H7 (cell line): ENCODE measurements at regions not wholly inside any gene's neighbourhood (a gene's known extent, or its start where the extent isn't known, plus 50 kb on each side); places are given as distances from the start of the nearest gene placed in this dataset.

ENCODE experiments used
- DNase-seq: peaks from one replicate; pipeline ENCODE4 v3.0.0; 2012
- H3K27me3 ChIP-seq: 2 replicates; pipeline ENCODE4 v1.6.0; 2011; ENCODE audit warnings: mild to moderate bottlenecking, low read length; ENCODE audit not compliant: control insufficient read depth, insufficient read depth
- H3K36me3 ChIP-seq: replicated peaks from 2 replicates; pipeline ENCODE4 v1.5.1; 2011; ENCODE audit warnings: low read length; ENCODE audit not compliant: control insufficient read depth, insufficient read depth
- H3K4me3 ChIP-seq: 2 replicates; pipeline ENCODE4 v1.5.1; 2011; ENCODE audit warnings: low read depth, mild to moderate bottlenecking, control low read depth, low read length, moderate library complexity; ENCODE audit not compliant: insufficient read depth

DNA sequence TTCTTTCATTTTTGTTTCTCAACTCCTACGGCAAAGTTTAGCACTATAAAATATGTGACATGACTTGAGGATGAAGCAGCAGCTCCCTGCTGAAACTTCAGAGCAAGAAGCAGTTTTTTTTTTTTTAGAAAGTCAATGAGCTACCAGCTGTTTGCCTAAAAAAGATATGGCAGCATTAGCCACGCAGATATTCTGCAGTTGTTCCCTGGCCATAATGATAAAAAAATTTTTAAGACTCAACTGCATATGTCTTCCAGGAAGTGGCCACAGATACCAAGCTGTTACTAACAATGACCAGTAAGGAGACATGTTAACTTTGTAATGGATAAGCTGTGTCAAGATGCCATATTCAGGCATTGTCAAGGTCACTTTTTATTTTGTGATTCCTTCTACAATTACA, 319.6 kb upstream of the CDH11 start:
- H3K36me3 ChIP-seq, result no peaks in the 10 kb centered on the region
- H3K27me3 ChIP-seq, result no peaks in the 10 kb centered on the region
- no peak for DNase-seq
- no peak overlapping the region for H3K4me3 ChIP-seq

- no peak overlapping the region for H3K4me3 ChIP-seq
- H3K36me3 ChIP-seq, result no peaks in the 10 kb centered on the region
- H3K27me3 ChIP-seq, result no peaks in the 10 kb centered on the region
- no peak for DNase-seq
Observed at GRCh38 chr16:65429504-65430181, 307.8 kb upstream of the CDH11 start.

- no peak for DNase-seq
Observed at GRCh38 chr16:65426484-65426883, 304.6 kb upstream of the CDH11 start.

GRCh38 chr16:65422934-65423333, 301.1 kb upstream of the CDH11 start:
- H3K4me3 ChIP-seq, result no peak overlapping the region
- H3K27me3 ChIP-seq, result no peaks in the 10 kb centered on the region
- no peak for DNase-seq
- no peaks in the 10 kb centered on the region for H3K36me3 ChIP-seq

More at GRCh38 chr16:65426484-65426883, 304.6 kb upstream of the CDH11 start:
- no peaks in the 10 kb centered on the region for H3K36me3 ChIP-seq
- no peaks in the 10 kb centered on the region for H3K27me3 ChIP-seq
- H3K4me3 ChIP-seq, result no peak overlapping the region

DNA sequence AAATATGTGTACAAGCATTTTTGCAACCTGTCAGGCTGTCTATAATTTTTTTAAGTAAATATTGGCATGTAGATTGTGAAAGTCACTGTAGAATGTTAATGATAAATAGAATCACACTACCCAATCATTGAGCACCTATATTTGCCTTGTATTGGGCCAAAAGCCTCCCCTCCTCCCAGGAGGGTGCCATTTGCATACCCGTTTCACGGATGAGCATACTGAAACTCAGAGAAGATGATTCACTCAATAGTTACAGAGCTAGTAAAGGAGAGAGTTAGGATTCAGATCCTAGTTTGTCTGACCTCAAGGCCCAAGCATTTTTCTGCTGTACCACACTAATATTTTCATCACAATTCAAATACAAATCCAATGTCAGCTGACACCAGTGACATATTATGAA, 299.7 kb upstream of the CDH11 start:
- no peak overlapping the region for H3K4me3 ChIP-seq
- DNase-seq, result no peak

GRCh38 chr16:65418435-65418834, 296.6 kb upstream of the CDH11 start:
- Histone ChIP-seq H3K36me3 (no peaks in the 10 kb centered on the region), H3K27me3 (no peaks in the 10 kb centered on the region), H3K4me3 (no peak overlapping the region)
- DNase-seq, result no peak

More for the DNA sequence above, 299.7 kb upstream of the CDH11 start:
- H3K27me3 ChIP-seq, result no peaks in the 10 kb centered on the region
- no peaks in the 10 kb centered on the region for H3K36me3 ChIP-seq

DNA sequence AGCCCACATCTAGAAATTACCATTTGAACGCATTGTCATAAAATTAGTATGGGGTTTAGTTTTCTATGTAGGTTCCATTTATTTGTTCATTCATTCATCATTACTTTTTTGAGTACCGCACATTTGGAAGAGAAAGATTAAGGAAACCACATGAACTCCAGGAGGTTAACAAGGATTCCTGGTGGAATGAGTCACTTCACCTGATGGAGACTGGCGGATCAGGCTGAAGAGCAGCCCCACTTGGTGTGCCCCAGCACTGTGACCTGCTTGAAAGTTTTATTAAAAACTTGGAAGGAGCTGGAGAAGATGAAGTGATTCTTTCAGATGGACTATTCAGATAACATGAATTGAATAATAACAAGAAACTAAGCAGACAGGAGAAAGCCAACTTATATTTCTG, 293.6 kb upstream of the CDH11 start:
- DNase-seq, result no peak

DNA sequence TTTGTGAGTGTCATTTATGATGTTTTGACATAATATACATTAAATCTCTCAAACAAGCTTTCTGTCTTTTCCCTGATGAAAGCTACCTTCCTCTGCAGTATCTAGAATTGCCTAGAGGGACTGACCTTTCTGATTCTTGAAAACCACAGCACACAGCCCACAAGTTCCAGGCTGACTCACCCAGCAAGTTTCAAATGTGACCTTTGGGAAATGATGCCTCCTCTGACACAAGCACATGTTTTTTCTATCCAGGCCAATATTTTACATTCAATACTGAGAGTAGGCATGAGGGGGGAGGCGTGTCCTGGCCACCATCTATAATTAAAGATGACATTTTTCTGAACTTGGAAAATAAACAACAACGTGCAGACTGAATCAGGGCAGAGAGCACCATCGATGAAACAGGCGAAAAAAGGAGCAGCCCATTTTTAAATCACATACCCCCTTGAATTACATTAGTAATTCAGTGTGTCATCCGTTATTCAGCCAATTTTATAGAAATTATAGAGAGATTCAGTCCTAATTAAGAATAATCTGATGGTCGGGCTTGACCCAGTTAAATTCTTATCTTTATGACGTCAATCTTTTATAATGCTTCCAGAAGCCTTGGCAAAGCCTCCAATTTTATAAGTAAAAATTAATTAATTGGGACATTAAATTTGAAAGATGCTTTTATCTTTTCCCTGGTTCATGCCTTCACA, 292.6 kb upstream of the CDH11 start:
- Histone ChIP-seq H3K36me3 (no peaks in the 10 kb centered on the region), H3K4me3 (no peak overlapping the region), H3K27me3 (no peaks in the 10 kb centered on the region)
- DNase-seq, result no peak

More for the DNA sequence above, 293.6 kb upstream of the CDH11 start:
- no peaks in the 10 kb centered on the region for H3K27me3 ChIP-seq
- no peak overlapping the region for H3K4me3 ChIP-seq
- H3K36me3 ChIP-seq, result no peaks in the 10 kb centered on the region

- no peak for DNase-seq
- Histone ChIP-seq H3K36me3 (no peaks in the 10 kb centered on the region), H3K4me3 (no peak overlapping the region), H3K27me3 (no peaks in the 10 kb centered on the region)
Observed at GRCh38 chr16:65413861-65414260, 292.0 kb upstream of the CDH11 start.

- DNase-seq, result no peak
Observed at GRCh38 chr16:65410801-65411200, 288.9 kb upstream of the CDH11 start.

DNA sequence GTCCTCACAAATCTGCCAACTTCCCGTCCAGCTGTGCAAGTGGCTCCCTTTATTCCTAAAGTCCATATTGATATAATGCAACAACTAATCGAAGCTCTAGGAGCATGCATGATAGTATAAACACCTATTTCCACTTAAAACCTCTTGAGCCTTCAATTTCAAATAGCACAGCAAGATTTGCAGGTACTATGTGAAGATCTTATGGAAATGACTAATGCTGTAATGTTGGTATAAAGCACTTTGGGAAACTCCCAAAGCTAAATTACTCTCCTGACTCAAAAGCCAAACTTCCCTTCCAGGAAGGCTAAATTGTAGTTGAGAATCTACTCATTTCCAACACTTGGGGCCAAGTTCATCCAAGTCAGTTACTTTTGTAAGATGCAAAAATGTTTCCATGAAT, 287.6 kb upstream of the CDH11 start:
- Histone ChIP-seq H3K36me3 (no peaks in the 10 kb centered on the region), H3K27me3 (no peaks in the 10 kb centered on the region), H3K4me3 (no peak overlapping the region)
- DNase-seq, result no peak

More at GRCh38 chr16:65410801-65411200, 288.9 kb upstream of the CDH11 start:
- H3K4me3 ChIP-seq, result no peak overlapping the region
- H3K27me3 ChIP-seq, result no peaks in the 10 kb centered on the region
- H3K36me3 ChIP-seq, result no peaks in the 10 kb centered on the region

DNA sequence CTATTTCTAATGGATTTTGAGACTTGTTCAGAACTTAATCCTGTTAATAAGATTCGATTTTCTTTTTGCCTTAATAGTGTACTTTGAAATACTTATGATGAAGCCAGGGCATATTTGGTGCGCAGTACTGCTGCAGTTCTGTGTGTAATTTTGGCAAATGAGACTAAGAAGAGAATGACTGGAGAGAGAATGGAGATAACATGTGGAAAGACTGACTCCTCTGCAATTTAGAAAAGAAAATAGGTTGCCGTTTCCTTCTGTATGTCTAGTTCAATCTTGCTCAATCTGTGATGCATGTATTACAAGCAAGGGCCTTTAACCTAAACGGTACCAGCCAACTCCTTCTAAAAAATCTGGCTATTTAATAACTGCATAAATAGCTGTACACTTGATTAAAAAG, 285.1 kb upstream of the CDH11 start:
- no peak for DNase-seq
- no peaks in the 10 kb centered on the region for H3K27me3 ChIP-seq

DNA sequence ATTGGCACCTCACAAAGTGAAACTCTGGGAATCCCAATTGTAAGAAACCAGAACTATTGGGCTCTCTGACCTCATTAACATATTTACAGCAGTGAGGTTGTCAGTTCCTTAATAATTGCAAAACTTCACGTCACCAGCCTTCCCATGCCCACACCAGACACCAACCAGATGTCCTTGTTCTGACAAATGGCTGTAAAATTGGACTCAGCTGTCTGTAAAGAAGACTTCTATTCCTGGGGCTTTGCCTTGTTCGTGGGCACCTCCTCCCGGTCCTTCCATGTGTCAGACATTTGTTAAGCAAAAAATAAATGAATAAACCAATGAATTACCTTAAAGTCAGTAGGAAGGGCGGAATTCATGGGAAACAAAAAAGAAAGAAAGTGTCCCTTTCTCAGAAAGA, 284.3 kb upstream of the CDH11 start:
- no peak overlapping the region for H3K4me3 ChIP-seq
- no peaks in the 10 kb centered on the region for H3K36me3 ChIP-seq
- H3K27me3 ChIP-seq, result no peaks in the 10 kb centered on the region
- no peak for DNase-seq

More for the DNA sequence above, 285.1 kb upstream of the CDH11 start:
- no peak overlapping the region for H3K4me3 ChIP-seq
- H3K36me3 ChIP-seq, result no peaks in the 10 kb centered on the region

DNA sequence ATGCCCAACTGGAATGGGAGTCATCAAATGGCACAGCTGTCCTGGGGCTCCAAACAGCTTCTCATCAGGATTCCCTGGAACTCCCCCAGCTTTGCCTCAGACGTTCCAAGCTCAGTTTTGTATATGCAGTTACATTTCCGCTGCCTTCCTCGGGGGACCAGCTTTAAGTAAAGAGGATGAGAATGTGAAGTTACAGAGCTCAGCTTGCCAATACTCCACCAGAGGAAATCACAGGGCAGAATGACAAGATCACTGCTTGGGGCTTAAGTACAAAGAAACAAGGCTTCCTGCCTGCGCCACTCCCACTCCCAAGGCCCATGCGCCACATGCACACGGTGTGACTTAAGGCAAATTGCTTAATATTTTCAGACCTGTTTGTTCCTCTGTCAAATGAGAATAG, 272.4 kb upstream of the CDH11 start:
- DNase-seq, result no peak
- Histone ChIP-seq H3K4me3 (no peak overlapping the region), H3K36me3 (no peaks in the 10 kb centered on the region), H3K27me3 (no peaks in the 10 kb centered on the region)

- Histone ChIP-seq H3K4me3 (no peak overlapping the region), H3K36me3 (no peaks in the 10 kb centered on the region), H3K27me3 (no peaks in the 10 kb centered on the region)
- no peak for DNase-seq
Observed at GRCh38 chr16:65392806-65393565, 271.1 kb upstream of the CDH11 start.
